Islet of Langerhans (tissue), 1 donor: ENCODE measurements at regions not wholly inside any gene's neighbourhood (a gene's known extent, or its start where the extent isn't known, plus 50 kb on each side); places are given as distances from the start of the nearest gene placed in this dataset.

Experiments used
- FAIRE-seq: peaks from one replicate; lab custom pipeline; 2011; peaks lifted over from hg19 to GRCh38; lab: Jason Lieb, UNC

- no peak for FAIRE-seq
Observed at GRCh38 chr6:147716434-147716833, 207.9 kb downstream of the SAMD5 start.

- no peak for FAIRE-seq
Observed at GRCh38 chr6:147717991-147718390, 209.5 kb downstream of the SAMD5 start.

DNA sequence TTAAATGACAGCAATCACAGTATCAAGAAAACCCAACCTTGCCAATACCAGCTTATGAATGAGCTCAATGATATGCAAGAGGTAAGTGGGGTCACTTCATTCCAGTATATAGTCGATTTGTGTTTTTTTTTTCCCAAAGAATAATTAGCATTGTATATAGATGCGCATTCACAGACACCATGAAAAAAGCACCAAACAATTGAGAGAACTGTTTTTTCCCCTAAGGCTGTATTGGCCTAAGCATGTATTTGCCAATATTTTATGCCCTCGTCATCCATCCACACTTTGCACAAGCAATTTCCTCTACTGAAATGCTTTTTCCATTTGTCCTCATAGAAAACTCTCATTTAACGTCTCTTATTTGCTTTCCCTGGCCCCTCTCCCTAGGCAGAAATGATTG, 213.7 kb downstream of the SAMD5 start:
- no peak for FAIRE-seq

- no peak for FAIRE-seq
Observed at GRCh38 chr6:147724454-147724853, 216.0 kb downstream of the SAMD5 start.

DNA sequence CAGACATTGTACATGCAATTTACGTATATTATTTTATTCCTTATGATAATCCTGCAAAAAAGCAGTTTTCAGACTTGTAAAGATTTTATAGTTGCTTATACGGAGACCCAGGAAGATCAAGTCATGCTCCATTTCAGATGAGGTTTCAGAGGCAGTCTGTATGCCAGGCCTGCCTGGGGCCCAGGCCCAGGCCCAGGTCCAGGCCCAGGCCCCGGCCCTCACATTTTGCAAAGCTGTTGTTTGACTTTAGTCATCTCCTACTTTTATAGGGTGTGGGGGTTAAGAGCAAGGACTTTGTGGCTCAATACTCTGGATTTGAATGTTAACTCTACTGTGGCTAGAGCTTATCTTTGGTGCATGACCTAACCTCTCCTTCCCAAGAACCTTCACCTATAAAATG, 217.9 kb downstream of the SAMD5 start:
- no peak for FAIRE-seq

GRCh38 chr6:147728903-147729302, 220.4 kb downstream of the SAMD5 start:
- no peak for FAIRE-seq

DNA sequence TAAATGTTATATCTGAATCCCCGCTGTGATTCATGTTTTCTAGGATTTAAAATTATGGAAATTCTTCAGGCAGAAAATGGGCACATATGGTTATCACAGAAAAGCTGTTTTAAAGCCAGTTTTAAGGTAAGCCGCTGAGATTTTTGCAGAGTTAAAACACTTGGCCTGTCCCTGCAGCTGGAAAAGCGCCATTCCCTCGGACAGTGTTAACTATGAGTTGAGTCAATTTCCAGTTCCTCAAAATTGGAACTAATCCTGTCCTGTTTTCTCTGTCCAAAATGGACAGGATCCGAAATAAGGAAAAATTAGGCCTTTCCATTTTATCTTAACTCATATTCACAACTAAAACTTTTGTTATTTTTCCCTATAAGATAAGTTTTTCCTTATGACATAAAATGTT, 225.2 kb downstream of the SAMD5 start:
- FAIRE-seq = no peak

DNA sequence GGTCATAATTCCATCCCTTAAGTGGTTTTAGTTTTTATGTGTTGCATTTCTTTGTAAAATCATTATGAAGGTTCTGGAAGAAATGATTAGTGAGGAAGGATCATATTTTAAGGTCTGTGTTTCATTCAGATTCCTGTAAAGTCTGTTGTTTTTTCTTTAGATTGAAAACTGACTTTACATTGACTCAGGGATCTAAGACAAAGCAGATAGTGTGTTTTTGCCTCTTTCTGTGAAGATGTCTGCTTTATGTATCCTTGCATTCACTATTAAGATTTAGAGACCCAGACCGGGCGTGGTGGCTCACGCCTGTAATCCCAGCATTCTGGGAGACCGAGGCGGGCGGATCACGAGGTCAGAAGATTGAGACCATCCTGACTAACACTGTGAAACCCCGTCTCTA, 225.7 kb downstream of the SAMD5 start:
- FAIRE-seq = no peak

DNA sequence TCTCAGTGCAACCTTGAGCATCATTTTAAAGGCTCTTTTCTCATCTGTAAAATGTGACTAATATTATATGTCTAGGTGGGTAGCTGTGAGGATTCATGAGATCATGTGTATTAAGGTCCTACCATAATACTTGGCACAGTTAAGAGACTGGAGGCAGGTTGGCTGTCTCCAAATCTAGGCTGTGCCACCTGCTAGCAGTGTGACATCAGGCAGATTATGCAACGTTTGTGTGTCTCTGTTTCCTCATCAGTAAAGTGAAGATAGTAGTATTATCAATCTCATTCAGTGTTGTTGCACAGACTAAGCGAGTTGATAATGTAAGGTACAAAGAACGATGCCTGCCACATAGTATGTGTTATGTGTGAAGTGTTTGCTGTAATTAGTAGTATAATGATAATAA, 227.4 kb downstream of the SAMD5 start:
- no peak for FAIRE-seq

- no peak for FAIRE-seq
Observed at GRCh38 chr6:147737115-147737514, 228.6 kb downstream of the SAMD5 start.

DNA sequence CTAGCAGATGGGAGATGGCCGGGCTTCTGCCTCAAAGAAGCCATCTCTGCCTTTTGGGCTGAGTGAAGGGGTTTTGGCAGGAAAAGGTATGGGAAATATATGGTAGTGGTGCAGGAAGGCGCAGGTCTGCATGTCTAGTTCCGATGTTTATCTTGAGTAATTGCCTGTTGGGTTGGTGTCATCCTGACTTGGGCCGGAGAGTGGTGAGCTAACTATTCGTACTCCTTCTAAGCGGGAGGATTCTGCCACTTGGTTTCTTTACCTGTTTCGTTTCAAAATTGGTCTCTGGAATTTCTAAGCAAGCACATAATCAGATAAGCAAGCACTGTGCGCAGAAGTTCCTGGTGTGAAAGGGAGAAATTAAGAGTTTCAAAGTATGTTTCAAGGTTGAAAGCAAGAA, 229.6 kb downstream of the SAMD5 start:
- no peak for FAIRE-seq

DNA sequence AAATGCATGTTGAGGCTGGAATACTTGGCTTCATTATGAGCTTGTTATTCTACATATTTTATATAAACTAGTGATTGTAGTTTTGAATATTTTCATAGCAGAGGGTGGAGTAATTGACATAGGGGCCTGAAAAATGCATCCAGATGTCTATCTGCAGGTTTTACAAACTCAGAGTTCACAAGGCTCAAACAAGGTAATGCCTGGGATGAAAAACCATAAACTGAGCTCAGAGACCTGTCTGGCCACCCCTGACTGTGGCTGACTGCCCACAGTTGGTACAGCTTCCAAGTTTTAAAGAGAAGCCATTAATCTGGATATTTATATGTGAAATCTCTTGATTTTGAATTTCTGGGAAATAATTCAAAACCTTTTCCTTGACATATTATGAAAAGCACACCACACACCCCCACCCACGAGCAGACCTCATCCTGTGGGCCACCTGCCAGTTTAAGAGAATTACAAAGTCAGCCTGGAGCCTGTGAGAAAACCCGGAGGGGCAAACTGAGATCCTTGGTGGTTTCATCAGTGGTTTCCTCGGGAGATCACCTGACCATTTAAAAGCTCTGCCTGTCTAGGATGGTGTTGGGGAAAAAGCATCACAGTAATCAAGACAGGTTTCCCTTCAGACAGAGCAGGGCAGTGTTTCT, 230.1 kb downstream of the SAMD5 start:
- FAIRE-seq = no peak

DNA sequence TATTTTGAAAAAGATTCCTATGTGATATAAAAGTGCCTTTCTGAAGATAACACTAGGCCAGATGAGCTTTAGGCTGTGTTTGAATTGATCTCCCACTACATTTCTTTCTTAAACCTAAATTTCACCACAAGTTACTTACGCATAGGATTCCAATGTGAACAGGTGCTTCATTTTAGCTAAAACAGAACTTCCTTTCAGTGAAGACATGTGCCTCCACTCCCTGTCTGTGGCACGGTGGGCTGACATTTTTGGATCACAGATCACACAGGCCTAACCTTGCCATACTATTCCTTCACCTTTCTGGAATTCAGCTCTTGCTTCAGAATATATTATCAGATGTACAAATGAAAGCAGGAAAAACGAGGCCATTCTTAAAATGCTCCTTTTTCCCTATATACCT, 231.8 kb downstream of the SAMD5 start:
- no peak for FAIRE-seq

- FAIRE-seq = no peak
Observed at GRCh38 chr6:147740916-147741315, 232.4 kb downstream of the SAMD5 start.

DNA sequence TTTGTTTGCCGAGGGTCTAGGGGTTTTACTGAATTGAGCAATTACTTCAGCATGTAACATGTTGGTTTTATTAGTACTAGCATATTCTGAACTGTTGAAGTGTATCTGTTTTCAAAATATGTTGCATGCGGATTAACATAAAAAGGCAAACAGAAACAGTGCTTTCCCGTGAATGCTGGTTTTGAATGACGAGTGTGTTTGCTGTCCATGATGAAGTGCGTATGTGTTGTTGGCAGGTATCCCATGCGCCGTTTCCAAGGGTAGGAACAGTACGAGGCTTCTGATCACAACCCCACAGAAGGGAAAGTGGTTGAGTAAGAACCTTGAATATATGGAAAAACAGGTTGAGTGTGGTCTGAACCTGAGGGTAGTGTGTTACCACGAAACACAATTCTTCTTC, 232.9 kb downstream of the SAMD5 start:
- FAIRE-seq = no peak

DNA sequence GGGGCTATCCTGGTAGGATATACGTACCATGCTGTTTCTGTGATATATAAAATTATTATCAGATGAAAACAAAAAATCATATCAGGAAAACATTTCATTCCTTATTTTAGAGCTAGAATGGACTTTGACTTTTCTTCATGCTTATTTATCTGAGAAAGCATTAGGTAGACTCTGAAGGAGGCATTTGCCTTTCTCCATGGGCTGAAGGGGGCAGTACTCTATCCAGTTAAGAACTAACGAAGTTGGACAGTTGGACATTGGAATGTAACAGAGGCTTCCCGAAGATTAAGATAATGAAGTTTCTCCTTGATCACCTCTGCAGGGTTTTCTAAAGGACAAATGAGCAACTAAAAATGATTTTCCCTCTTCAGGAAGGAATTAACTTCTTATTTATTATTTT, 233.9 kb downstream of the SAMD5 start:
- no peak for FAIRE-seq

- FAIRE-seq = no peak
Observed at GRCh38 chr6:147744012-147744411, 235.5 kb downstream of the SAMD5 start.

DNA sequence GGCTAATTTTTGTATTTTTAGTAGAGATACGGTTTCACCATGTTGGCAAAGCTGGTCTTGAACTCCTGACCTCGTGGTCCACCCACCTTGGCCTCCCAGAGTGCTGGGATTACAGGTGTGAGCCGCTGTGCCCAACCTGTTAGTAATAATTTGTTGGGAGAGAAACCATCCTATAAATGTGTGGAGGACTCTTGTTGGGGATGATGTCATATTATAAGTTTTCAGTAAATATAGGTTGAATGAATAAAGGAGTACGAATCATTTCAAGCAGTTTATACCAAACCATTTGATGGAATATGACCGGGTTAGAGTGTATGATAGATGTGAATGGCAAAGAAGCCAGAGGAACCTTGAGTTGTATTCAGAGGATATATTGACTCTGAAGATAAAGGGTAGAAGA, 240.8 kb downstream of the SAMD5 start:
- no peak for FAIRE-seq

DNA sequence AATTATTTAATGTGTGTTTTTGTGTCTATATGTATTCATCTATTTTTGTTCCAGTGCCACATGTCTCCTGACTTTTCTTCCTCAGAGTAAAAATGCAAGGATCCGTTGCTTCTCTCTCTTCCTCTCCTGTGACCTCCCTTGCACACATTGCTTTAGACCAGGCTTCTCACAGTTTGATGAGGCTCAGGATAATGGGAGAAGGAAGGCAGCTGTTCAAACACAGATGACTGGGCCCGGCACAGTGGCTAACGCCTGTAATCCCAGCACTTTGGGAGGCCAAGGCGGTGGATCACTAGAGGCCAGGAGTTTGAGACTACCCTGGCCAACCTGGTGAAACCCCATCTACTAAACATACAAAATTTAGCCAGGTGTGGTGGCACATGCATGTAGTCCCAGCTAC, 241.9 kb downstream of the SAMD5 start:
- FAIRE-seq = no peak

GRCh38 chr6:147751232-147751631, 242.7 kb downstream of the SAMD5 start:
- FAIRE-seq = no peak

- no peak for FAIRE-seq
Observed at GRCh38 chr6:147752689-147753403, 244.4 kb downstream of the SAMD5 start.

- FAIRE-seq = no peak
Observed at GRCh38 chr6:147755999-147756398, 247.5 kb downstream of the SAMD5 start.

DNA sequence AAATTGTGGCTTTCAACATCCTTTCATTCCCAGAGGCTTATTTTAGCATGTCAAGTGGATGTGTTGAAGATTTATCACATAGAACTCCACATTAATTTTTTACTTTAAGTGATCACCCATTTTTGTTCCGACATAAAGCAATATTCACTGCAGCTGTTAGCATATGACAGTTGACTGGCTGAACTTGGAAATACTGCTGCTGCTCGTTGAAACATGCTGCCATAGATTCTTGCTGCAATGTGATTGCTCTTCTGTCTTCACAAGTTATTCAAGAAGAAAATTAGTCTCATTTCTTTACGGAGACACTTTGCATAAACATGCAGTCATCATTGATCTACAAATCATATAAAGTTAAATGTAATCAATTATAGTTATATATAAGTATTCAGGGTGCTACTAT, 248.4 kb downstream of the SAMD5 start:
- FAIRE-seq = no peak

- FAIRE-seq = no peak
Observed at GRCh38 chr6:147757291-147757690, 248.8 kb downstream of the SAMD5 start.
